Thymus (tissue), 11 donors: ENCODE measurements at regions not wholly inside any gene's neighbourhood (a gene's known extent, or its start where the extent isn't known, plus 50 kb on each side); places are given as distances from the start of the nearest gene placed in this dataset.

Experiments
- DNase-seq, 9 donors: peaks; one replicate each; pipeline ENCODE4 v3.0.0-alpha.2; 2013; ENCODE audit warnings: low spot score in 9 of 9, low read depth in 6 of 9, missing footprints in 1 of 9
- H3K27ac ChIP-seq, 2 donors: one replicate each; pipeline ENCODE4 v1.5.1; 2013; ENCODE audit warnings: control low read depth in 1 of 2, low read depth in 1 of 2, low read length in 1 of 2, mild to moderate bottlenecking in 1 of 2, moderate library complexity in 1 of 2
- H3K27me3 ChIP-seq, 2 donors: one replicate each; pipeline ENCODE4 v1.5.1; 2013; ENCODE audit warnings: low read length in 1 of 2; ENCODE audit not compliant: control insufficient read depth in 2 of 2, insufficient read depth in 1 of 2
- H3K36me3 ChIP-seq, 2 donors: one replicate each; pipeline ENCODE4 v1.5.1; 2013; ENCODE audit warnings: low read length in 1 of 2, mild to moderate bottlenecking in 1 of 2, moderate library complexity in 1 of 2; ENCODE audit not compliant: control insufficient read depth in 2 of 2, insufficient read depth in 2 of 2
- H3K4me1 ChIP-seq, 2 donors: one replicate each; pipeline ENCODE4 v1.5.1; 2013; ENCODE audit warnings: low read length in 2 of 2; ENCODE audit not compliant: control insufficient read depth in 2 of 2, insufficient read depth in 2 of 2
- H3K4me3 ChIP-seq, 2 donors: one replicate each; pipeline ENCODE4 v1.5.1; 2013; ENCODE audit warnings: low read length in 2 of 2, control low read depth in 1 of 2, mild to moderate bottlenecking in 1 of 2
- H3K9me3 ChIP-seq, 2 donors: one replicate each; pipeline ENCODE4 v1.5.1; 2013; ENCODE audit warnings: low read length in 1 of 2, mild to moderate bottlenecking in 1 of 2; ENCODE audit not compliant: control insufficient read depth in 2 of 2, insufficient read depth in 1 of 2
- WGBS: extraction: QIAGEN DNeasy Blood & Tissue Kit; methylation state at CpG from one replicate; pipeline ENCODE4 v1.1.7; 2013; 5-methylcytosine and 5-hydroxymethylcytosine counted together
- donor health status: healthy.

DNA sequence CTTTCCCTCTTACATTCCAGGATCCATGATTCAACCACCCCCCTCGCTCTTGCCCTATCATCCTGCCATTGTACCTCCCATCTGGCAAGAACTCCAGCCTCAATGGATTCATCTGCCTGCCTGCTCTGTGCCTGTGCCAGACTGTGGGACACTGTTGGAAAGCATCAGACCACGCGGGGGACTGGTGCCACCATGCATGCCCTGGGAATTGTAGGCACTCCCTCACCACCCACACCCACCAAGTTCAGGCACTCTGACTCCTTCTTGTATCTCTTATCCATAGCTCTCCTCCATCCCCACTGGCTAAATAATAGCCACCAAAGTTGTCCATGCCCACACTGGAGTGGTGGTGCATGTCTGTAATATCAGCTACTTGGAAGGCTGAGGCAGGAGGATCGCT lies 143.8 kb downstream of the TPRA1 start:
- H3K36me3 ChIP-seq: no peaks in the 10 kb centered on the region
- no peaks in the 10 kb centered on the region for H3K4me1 ChIP-seq
- no peaks in the 10 kb centered on the region for H3K27me3 ChIP-seq
- peaks cover 0 to 2% of the 10 kb centered on the region in 2 donors for H3K9me3 ChIP-seq
- H3K27ac ChIP-seq: no peak overlapping the region
- H3K4me3 ChIP-seq: no peak overlapping the region
- WGBS: 93% methylated on average over 4 of the region's 4 CpGs
- DNase-seq: no peak

DNA sequence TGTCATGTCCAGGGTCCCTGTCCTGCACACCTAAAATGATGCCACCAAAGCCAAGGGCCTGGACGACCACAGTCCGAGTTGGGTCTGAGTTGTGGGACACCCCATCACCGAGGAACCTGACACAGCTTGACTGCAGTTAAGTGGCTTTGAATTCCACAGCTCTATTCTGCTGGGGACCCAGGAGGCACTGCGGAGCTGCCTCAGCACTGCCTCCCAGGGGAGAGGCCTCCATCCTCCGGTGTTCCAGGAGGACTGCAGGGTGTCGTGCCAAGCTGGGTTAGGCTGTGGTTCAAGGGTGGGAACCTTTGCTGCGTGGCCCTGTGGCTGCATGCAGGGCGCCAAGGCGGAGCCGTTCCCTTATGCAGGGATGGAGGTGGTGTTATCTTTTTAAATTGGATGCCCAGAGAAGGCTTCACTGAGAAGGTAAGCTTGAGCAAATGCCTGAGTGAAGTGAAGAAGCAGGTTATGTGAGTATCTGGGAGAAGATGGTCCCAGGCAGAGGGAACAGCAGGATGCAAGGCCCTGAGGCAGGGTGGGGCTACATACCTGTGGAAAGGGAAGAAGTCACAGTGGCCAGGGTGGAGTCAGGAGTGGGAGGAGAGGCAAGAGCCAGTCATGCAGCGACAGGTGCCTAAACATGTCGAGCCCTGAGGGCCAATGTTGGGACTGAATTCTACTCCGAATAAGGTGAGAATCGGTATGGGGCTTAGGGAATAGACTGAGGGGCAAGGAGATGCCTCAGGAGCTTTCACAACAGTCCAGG lies 144.8 kb downstream of the TPRA1 start:
- no peaks in the 10 kb centered on the region for H3K36me3 ChIP-seq
- no peak overlapping the region for H3K4me3 ChIP-seq
- H3K4me1 ChIP-seq: no peaks in the 10 kb centered on the region
- DNase-seq: no peak
- peaks cover 0 to 2% of the 10 kb centered on the region in 2 donors for H3K9me3 ChIP-seq
- 90% methylated on average over 14 of the region's 14 CpGs for WGBS
- no peaks in the 10 kb centered on the region for H3K27me3 ChIP-seq
- no peak overlapping the region for H3K27ac ChIP-seq

DNA sequence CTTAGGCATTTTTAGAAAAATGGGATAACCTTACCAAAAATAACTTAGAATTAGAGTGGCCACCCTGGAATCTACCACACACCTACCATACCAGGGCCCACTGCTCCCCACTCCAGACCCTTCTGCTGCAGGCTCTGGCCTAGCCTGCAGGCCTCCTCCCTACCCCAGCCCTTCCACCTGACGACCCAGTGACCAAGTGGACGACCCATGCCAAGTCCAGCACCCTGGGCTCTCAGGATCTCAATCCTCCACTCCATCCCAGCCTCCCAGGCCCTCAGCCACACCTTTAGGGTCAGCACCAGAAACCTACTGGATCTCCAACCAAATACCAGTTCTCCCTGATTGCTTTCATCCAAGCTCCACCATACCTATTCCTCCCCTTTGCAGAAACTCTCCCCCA lies 145.8 kb downstream of the TPRA1 start:
- Histone ChIP-seq H3K27ac (no peak overlapping the region), H3K27me3 (no peaks in the 10 kb centered on the region), H3K4me1 (no peaks in the 10 kb centered on the region), H3K9me3 (peaks cover 0 to 2% of the 10 kb centered on the region in 2 donors), H3K4me3 (no peak overlapping the region), H3K36me3 (no peaks in the 10 kb centered on the region)
- WGBS: 77% methylated on average over 2 of the region's 2 CpGs
- no peak for DNase-seq

DNA sequence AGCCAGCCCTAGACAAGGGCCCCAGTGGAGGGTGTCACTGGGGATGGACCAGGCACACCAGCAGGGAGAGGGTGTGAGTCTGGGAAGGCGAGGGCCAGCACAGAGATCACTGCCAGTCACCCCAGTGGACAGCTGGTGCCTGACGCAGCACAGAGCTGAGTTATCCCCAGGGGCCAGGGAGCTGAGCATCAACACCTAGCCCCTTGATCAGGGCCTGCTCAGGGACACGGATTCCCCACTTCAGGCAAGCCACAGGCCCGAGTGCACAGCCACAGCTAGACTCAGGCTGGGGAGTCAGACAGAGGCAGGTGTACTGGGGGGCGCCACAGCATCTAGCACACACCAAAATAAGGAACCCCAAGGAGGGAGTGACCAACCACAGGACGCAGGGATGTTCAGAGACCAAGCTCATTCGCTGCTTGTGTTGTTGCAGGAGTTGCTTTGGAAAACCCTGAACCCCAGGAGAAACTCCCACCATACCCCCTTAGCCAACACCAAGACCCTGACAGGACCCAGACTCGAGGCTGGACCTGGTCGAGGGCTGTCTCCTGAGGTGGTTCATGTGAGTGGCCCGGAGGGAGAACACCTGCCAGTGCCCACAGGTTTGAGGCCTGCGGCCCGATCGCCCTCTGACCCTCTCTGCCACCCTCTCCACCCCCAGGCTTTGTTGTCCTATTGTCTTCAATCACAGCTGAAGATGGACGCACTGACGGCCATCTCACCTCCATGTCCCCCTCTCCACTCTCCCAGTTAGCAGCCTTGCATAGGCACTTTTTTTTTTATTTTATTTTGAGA lies 146.8 kb downstream of the TPRA1 start:
- no peak for DNase-seq
- Histone ChIP-seq H3K27me3 (no peaks in the 10 kb centered on the region), H3K36me3 (no peaks in the 10 kb centered on the region), H3K27ac (no peak overlapping the region), H3K9me3 (peaks cover 0 to 2% of the 10 kb centered on the region in 2 donors), H3K4me1 (no peaks in the 10 kb centered on the region), H3K4me3 (no peak overlapping the region)
- 92% methylated on average over 15 of the region's 15 CpGs for WGBS

DNA sequence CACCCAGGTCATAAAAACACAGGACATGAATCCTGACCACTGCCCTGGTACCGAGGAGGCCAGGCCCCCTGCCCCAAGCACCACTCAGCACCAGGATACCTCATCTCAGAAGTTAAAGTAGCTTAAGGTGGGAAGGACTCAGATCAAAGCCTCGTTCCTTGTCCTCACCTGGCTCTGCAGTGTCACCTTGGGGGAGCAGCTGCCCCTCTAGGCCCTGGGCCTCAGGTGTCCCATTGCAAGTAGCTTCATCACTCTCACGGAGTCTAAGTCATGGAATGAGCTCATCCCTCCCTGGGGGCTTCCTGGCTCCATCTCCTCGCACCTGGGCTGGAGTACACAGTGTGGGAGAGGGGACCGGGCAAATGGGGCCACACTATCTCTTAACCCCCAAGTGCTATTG lies 148.0 kb downstream of the TPRA1 start:
- Histone ChIP-seq H3K4me3 (no peak overlapping the region), H3K9me3 (peaks cover 0 to 2% of the 10 kb centered on the region in 2 donors), H3K4me1 (no peaks in the 10 kb centered on the region), H3K27me3 (no peaks in the 10 kb centered on the region), H3K36me3 (no peaks in the 10 kb centered on the region), H3K27ac (no peak overlapping the region)
- 84% methylated on average over 5 of the region's 5 CpGs for WGBS
- DNase-seq: no peak

DNA sequence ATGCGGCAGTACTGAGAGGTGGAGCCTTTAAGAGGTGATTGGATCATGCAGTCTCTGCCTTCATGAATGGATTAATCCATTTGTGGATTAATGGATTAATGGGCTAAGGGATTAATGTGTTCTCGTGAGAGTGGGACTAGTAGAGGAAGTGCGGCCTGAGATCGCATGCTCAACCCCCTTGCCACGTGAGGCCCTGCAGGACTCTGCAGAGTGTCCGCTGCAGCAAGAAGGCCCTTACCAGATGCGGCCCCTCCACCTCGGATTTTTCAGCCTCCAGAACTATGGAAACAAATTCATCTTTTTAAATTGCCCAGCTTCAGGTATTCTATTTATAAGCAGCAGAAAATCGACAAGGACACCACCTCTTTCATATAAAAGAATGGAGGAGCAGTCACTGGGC lies 148.8 kb downstream of the TPRA1 start:
- H3K27ac ChIP-seq: no peak overlapping the region
- no peak for DNase-seq
- H3K27me3 ChIP-seq: no peaks in the 10 kb centered on the region
- no peaks in the 10 kb centered on the region for H3K36me3 ChIP-seq
- WGBS: 86% methylated on average over 9 of the region's 9 CpGs
- H3K4me3 ChIP-seq: no peak overlapping the region
- H3K4me1 ChIP-seq: no peaks in the 10 kb centered on the region
- peaks cover 0 to 2% of the 10 kb centered on the region in 2 donors for H3K9me3 ChIP-seq

DNA sequence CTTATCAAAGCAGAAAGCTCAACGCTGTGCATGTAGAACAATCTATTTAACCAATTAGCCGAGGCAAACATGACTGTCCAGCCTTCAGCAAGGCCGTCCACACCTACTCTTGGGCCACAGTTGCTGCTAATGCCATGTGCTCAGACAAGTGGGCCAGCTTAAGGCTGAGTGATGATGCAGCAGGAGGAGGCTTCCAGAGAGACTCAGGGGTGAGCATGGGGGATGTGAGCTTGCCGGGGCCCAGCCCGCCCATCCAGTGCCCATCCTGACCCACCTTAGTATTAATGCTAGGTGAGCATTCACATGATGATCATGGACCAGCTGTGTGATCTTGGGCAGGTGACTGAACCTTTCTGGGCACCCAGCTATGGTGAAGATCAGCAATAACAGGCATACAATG lies 150.1 kb downstream of the TPRA1 start:
- WGBS: 94% methylated on average over 5 of the region's 5 CpGs
- H3K4me1 ChIP-seq: no peaks in the 10 kb centered on the region
- no peak overlapping the region for H3K4me3 ChIP-seq
- no peaks in the 10 kb centered on the region for H3K27me3 ChIP-seq
- H3K27ac ChIP-seq: no peak overlapping the region
- DNase-seq: no peak
- H3K36me3 ChIP-seq: no peaks in the 10 kb centered on the region
- peaks cover 0 to 2% of the 10 kb centered on the region in 2 donors for H3K9me3 ChIP-seq

DNA sequence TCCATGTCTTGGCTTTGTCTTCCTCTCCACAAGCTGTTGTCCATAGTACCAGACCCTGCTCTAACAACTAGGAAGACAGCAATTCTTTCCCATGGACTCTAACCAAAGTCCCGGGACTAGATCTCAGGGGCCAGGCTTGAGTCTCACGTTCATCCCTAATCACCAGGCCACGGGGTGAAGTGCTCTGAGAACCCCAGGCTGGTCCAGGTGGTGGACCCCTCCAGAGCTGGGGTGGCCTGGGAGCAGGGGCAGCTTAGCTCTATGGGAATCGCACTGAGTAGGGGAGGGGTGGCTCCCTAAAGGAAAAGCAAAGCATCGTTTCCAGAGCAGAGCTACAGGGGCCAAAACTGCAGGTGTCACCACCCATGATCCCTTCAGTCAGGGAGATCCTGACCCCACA lies 150.9 kb downstream of the TPRA1 start:
- Histone ChIP-seq H3K4me3 (no peak overlapping the region), H3K36me3 (no peaks in the 10 kb centered on the region), H3K4me1 (no peaks in the 10 kb centered on the region), H3K9me3 (peaks cover 0 to 2% of the 10 kb centered on the region in 2 donors), H3K27ac (no peak overlapping the region), H3K27me3 (no peaks in the 10 kb centered on the region)
- DNase-seq: no peak
- 85% methylated on average over 5 of the region's 5 CpGs for WGBS

DNA sequence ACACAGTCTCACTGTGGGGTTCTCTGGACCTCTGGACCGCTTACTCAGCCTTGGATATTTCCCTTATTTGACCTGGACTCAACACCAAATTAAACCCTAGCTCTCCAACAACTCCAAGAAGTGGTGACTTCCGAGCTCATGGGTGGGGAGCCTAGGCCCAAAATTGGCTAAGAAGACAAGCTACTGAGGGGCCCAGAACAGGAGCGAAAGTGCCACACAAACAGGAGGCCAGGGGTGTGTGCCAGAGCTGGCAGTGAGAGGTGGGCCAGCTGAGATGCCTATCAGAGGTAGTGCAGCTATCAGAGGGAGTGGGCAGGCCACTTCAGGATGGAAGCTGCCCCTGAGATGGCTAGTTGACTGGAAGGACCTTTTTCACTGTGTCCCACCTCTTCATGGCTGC lies 151.1 kb upstream of the PRR20G start:
- WGBS: 96% methylated on average over 3 of the region's 3 CpGs
- Histone ChIP-seq H3K27ac (no peak overlapping the region), H3K4me3 (no peak overlapping the region), H3K36me3 (no peaks in the 10 kb centered on the region), H3K9me3 (peaks cover 0 to 2% of the 10 kb centered on the region in 2 donors), H3K27me3 (no peaks in the 10 kb centered on the region), H3K4me1 (no peaks in the 10 kb centered on the region)
- DNase-seq: no peak
